ENCODE measurements at regions not wholly inside any gene's neighbourhood (a gene's known extent, or its start where the extent isn't known, plus 50 kb on each side); places are given as distances from the start of the nearest gene placed in this dataset.
"Not testable (repeated sequence)": the region's sequence is repeated elsewhere in the genome, so short reads cannot be mapped to it uniquely, and the experiment has no call there.

DNA sequence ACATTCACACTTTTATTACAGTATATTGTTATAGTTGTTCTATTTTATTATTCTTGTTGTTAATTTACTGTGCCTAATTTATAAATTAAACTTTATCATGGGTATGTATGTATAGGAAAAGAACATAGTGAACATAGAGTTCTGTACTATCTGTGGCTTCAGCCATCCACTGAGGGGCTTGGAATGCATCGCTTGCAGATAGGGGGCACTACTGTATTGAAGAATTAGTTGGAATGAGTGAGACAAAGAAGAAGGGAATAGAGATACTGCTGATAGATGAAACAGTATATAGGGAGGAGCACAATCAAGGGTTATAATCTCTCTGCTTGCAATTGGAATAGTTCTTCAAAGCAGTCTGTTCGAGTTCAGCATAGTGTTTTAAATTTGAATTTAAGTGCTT, 432.2 kb downstream of the RAB38 start:
- DNase-seq: no peak

GRCh38 chr11:87740968-87741367, 434.3 kb downstream of the RAB38 start:
- DNase-seq: no peak

GRCh38 chr11:87740451-87740850, 434.8 kb downstream of the RAB38 start:
- DNase-seq: no peak

DNA sequence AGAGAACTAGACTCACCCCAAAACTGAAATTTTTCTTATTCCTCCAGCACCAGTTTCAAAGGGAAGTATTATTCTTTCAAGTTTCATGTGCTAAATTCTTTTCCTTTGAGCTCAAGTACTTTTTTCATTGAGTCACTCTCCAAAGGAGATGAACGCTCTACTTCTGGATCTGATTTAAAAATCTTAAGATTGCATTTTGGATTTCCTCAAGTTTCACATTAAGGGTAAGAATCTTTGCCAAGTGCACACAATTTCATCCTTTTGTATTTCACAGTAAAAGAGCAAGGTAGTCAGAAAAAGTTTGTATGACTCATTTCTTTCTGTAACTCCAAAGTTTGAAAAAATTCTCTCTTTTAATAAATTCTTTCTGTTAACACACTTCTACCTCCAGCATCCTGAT, 435.5 kb downstream of the RAB38 start:
- DNase-seq: no peak

DNA sequence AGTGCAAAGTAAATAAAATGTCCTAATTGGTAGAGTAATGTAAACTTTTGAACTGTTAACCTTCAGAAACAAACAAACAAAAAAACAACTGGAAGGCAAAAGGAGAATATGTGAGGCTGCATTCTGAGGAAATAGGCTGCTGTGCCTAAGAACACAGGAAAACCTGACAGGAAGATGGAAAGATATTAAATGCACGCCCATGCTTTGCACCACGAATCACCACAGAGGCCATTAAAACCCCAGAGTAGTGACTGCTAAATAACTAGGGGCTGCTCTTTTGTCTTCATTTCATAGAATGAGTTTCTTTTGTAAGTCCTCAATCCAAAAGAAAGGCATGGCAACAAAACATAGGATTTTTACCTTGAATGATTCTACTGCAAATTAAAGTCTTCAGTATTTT, 436.0 kb downstream of the RAB38 start:
- DNase-seq: no peak

DNA sequence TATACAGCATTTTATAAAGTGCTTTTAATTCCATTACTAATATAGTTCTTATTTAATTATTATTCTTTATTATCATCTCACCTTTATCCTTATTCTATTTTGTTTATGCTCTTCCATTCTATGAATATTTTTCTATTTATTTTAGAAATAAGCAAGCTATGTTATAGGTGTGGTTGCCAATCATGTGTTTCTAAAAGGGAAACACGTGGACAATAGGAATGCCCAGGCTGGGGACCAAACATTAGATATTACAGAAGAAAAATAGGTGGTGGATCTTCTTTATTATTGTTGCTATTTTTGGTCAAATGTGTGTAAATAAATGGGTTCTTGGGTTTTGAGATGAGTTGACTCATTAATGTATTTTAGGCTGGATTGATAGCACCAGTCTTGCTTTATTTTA, 438.3 kb downstream of the RAB38 start:
- DNase-seq: no peak

GRCh38 chr11:87726506-87726905, 448.7 kb downstream of the RAB38 start:
- no peak for DNase-seq

- DNase-seq: no peak
Measured at GRCh38 chr11:87724358-87724757, 450.9 kb downstream of the RAB38 start.

DNA sequence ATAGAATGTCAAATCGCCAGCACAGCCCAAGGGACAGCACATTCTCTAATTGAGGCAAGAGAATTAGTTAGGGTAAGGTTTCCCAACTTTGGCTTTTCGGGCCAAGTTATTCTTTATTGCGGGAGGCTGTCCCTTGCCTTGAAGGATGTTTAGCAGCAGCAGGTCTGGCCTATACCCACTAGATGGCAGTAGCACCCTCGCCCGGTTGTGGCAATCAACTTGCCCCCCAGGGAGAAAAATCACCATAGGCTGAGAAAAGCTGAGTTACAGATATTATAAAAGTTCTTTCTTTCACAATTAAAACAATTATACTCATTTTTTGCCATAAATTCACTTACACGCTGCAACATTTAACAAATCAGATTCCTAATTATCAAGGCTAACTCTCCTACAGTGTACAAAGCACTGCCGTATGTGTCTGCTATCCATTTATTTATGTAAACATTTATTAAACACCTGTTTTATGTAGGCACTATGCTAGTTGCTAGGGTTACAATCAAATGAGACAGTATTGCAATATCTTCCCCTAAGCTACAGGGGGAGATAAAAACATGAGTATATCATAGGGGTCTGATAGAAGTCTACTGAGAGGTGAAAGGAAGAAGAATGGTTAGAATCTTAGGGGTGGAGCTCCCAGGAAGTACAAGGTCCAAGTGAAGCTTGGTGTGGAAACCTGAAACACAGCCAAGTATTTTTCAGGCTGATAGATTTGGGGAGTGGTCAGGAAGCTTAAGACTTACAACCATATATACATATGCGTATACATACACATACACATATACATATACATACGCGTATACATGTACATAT, 452.3 kb downstream of the RAB38 start:
- DNase-seq: peak; percentile 15

DNA sequence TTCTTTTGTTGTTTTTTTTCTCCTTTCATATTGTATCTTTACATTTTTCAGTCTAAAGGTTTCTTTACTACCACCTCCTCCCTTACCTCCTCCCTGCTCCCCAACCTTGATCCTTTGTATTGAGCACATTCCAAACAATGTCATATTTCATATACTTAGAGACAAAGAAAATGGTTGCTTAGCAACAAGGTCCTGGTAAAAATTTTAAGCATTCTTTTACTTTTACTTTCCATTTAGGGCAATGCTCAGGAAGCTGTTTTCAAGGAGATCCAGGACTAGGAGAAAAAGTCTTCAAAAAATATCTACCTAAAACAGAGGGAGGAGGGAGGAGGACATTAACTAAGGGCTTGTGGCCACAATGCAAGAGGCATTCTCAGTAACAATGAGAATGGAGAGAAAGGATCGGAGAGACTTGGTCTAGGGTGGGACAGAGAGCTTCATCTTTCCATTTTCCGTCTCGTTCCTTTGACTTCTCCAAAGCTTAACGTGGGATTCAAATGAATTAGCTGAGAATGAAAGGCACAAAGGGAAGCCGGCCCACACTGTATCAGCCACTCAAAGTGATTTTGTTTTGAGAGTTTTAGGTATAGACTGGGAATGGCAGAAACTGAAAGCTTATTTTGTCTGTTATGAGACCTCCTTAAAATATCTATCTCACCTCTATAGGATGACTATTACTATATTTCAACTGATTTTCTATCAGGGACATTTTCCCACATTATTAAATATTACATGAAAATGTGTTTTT, 455.7 kb downstream of the RAB38 start:
- DNase-seq: no peak

DNA sequence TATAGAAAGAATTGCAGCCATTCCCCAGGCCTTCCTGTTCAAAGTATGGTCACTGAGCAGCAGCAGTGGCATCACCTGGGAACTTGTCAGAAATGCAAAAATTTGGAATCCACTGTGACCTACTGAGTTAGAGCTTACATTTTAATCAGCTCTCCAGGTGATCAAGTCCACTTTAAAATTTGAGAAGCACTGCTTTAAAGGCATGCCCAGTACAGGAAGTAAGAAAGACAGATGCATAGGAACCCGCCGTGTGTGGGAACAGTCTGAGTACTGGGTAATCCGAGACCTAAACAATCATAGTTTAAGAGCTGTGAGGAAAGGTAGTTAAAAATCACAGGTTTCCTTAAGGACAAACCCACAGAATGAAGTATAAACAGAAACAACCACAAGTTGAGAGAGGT, 462.4 kb downstream of the RAB38 start:
- no peak for DNase-seq

DNA sequence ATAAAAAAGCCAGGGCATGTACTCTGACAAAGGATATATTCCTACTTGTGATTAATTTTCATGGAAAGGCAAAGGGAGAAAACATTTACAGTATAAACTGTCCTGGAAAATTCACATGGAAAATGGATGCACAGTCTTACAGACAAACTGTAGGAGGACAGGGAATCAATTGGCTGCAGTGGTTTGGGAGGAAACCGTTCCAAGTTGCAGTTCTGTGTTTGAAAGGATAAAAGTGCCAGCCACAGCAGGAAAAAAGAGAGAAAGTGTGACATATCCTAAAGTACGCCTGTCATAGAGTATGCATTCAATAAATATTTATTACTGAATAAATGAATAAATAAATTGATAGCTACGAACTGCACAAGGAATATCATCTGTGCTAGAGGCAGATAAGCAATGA, 462.9 kb downstream of the RAB38 start:
- no peak for DNase-seq

DNA sequence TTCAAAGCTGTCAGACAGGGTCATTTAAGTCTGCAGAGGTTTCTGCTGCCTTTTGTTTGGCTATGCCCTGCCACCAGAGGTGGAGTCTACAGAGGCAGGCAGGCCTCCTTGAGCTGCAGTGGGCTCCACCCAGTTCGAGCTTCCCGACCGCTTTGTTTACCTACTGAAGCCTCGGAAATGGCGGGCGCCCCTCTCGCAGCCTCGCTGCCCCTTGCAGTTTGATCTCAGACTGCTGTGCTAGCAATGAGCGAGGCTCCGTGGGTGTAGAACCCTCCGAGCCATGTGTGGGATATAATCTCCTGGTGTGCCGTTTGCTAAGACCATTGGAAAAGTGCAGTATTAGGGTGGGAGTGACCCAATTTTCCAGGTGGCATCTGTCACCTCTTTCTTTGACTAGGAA, 471.7 kb downstream of the RAB38 start:
- not testable (repeated sequence) for DNase-seq

GRCh38 chr11:87675993-87676392, 499.2 kb downstream of the RAB38 start:
- no peak for DNase-seq

- no peak for DNase-seq
Measured at GRCh38 chr11:87666730-87667129, 508.5 kb downstream of the RAB38 start.

- DNase-seq: no peak
Measured at GRCh38 chr11:87662287-87662686, 513.0 kb downstream of the RAB38 start.

- DNase-seq: no peak
Measured at GRCh38 chr11:87660926-87661660, 514.1 kb downstream of the RAB38 start.

GRCh38 chr11:87659807-87660206, 515.4 kb downstream of the RAB38 start:
- no peak for DNase-seq

DNA sequence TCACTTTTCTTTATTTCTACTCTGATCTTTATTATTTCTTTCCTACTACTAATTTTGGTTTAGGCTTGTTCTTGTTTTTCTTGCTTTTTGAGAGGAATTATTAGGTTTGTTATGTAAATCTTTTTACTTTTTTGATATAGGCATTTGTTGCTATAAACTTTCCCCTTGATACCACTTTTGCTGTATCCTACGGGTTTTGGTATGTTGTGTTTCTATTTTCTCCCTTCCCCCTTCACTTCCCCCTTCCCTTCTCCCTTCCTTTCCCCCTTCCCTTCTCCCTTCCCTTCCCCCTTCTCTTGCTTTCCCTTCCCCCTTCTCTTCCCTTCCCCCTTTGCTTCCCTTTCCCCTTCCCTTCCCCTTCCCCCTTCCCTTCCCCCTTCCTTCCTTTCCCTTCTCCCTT, 529.6 kb downstream of the RAB38 start:
- no peak for DNase-seq

- DNase-seq: no peak
Measured at GRCh38 chr11:87639753-87640364, 535.4 kb downstream of the RAB38 start.

GRCh38 chr11:87635001-87635400, 540.2 kb downstream of the RAB38 start:
- no peak for DNase-seq

DNA sequence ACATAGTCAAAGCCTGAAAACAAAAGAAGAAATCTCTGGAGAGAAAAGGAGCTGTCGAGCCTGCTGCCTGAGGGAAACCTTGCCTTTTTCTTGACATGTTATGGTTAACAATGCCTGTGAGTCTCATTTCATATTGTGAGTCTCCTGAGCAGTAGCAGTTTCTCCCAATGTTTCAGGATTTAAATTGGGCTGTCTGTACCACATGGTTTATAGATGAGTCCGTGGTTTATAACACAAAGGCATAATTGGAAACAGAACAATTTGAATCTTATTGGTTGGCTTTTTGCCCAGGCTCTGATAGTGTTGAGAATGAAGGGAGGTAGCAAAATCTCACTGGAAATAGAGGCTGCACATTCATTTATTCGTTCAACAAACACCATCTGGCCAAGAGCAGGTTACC, 540.9 kb downstream of the RAB38 start:
- DNase-seq: no peak

DNA sequence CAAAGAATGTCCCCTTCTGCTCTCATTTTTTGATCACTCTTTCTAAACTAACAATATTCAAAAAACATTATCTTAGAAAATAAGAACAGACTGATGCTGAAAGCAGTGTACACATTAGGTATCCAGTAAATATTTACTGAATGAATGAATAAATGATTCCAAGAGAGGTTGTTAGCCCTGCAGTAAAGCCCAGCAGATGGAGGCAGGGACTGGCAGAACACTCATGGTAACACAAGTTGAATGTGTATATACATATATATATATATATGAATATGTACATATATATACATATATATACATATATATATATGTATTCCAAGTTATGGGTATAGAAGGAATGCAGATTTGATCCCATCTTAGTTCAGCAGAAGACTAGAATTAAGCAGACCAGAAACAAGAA, 546.3 kb downstream of the RAB38 start:
- no peak for DNase-seq
